Adrenal gland (tissue), 5 donors: ENCODE measurements at regions not wholly inside any gene's neighbourhood (a gene's known extent, or its start where the extent isn't known, plus 50 kb on each side); places are given as distances from the start of the nearest gene placed in this dataset.

Experiments
- POLR2A ChIP-seq, 2 donors: fragments of 450-650 bp; IDR thresholded peaks; one replicate each; pipeline ENCODE4 v1.6.1; 2017; ENCODE audit warnings: antibody characterized with exemption in 2 of 2, mild to moderate bottlenecking in 2 of 2, moderate library complexity in 1 of 2
- TF ChIP-seq, protein P1 (sequence below), 6 experiments: fragments of 450-650 bp in 4 of 6; fragments of 200-600 bp in 2 of 6; sonication (generic) in 1 of 6; IDR thresholded peaks; 1 replicate in 5 of 6; 2 replicates in 1 of 6; pipeline versions ENCODE4 v1.5.1 to v1.8.0; 2016 to 2021; ENCODE audit warnings: antibody characterized with exemption in 6 of 6, mild to moderate bottlenecking in 2 of 6, moderate library complexity in 1 of 6
- donor health status: DM: no; HTN: no; CAD: no.

DNA sequence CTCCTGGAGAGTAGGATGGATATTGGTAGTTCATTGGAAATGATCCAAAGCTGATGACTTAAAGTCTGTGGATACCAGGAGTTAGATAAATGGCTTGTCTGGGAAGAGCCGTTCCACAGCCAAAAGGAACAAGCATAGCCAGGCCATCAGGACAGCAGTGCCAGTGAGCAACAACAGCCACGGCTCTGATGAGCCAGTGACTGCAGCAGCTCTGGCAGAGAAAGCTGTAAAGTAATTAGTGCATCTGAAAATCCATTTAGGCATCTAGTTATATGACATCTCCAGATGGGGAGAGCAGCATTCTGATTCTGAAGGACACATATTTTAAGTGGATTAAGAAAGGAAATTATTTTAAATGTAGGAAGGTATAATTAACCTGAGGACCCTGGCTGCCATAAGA is 256.2 kb upstream of the PLXNA2 start:
- TF ChIP-seq, protein P1, sequence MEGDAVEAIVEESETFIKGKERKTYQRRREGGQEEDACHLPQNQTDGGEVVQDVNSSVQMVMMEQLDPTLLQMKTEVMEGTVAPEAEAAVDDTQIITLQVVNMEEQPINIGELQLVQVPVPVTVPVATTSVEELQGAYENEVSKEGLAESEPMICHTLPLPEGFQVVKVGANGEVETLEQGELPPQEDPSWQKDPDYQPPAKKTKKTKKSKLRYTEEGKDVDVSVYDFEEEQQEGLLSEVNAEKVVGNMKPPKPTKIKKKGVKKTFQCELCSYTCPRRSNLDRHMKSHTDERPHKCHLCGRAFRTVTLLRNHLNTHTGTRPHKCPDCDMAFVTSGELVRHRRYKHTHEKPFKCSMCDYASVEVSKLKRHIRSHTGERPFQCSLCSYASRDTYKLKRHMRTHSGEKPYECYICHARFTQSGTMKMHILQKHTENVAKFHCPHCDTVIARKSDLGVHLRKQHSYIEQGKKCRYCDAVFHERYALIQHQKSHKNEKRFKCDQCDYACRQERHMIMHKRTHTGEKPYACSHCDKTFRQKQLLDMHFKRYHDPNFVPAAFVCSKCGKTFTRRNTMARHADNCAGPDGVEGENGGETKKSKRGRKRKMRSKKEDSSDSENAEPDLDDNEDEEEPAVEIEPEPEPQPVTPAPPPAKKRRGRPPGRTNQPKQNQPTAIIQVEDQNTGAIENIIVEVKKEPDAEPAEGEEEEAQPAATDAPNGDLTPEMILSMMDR (IDR thresholded peaks at IDR 0.05), result no peak
- no peak for TF ChIP-seq POLR2A (IDR thresholded peaks at IDR 0.05)
